Nephron (organoid): ENCODE measurements at regions not wholly inside any gene's neighbourhood (a gene's known extent, or its start where the extent isn't known, plus 50 kb on each side); places are given as distances from the start of the nearest gene placed in this dataset.

Experiments used
- H3K27ac Mint-ChIP-seq, 3 experiments: 2 replicates each; pipeline ENCODE4 v1.8.0; 2020; ENCODE audit warnings: mixed read lengths in 3 of 3, mild to moderate bottlenecking in 2 of 3, moderate library complexity in 1 of 3
- H3K27me3 Mint-ChIP-seq: 2 replicates; pipeline ENCODE4 v1.8.0; 2021; ENCODE audit warnings: low read depth, mild to moderate bottlenecking, moderate library complexity, mixed read lengths
- H3K36me3 Mint-ChIP-seq: 2 replicates; pipeline ENCODE4 v1.8.0; 2020; ENCODE audit warnings: low read depth, mixed read lengths
- H3K4me1 Mint-ChIP-seq: 2 replicates; pipeline ENCODE4 v1.8.0; 2020; ENCODE audit warnings: mixed read lengths
- H3K4me3 Mint-ChIP-seq, 3 experiments: 2 replicates each; pipeline ENCODE4 v1.8.0; 2020; ENCODE audit warnings: mild to moderate bottlenecking in 3 of 3, mixed read lengths in 3 of 3, moderate library complexity in 2 of 3
- H3K9me3 Mint-ChIP-seq: 2 replicates; pipeline ENCODE4 v1.8.0; 2020; ENCODE audit warnings: mixed read lengths
- CTCF ChIP-seq, 3 experiments: fragments of 200-600 bp; sonication (generic); IDR thresholded peaks; one replicate each; pipeline ENCODE4 v1.5.0; 2021; ENCODE audit warnings: antibody characterized with exemption in 3 of 3; ENCODE audit not compliant: unreplicated experiment in 3 of 3

GRCh38 chr15:69891070-69891536 is 206.6 kb downstream of the TLE3 start:
- Mint-ChIP-seq H3K4me1 (peaks cover 32% of the 10 kb centered on the region), H3K27me3 (peaks cover 46% of the 10 kb centered on the region), H3K4me3 (no peak overlapping the region), H3K27ac (no peak overlapping the region), H3K36me3 (peaks cover 7% of the 10 kb centered on the region), H3K9me3 (peaks cover 6% of the 10 kb centered on the region)
- TF ChIP-seq CTCF (IDR thresholded peaks at IDR 0.05; ENCODE audit: unreplicated experiment in 3 of 3) = no peak

- no peak for TF ChIP-seq CTCF (IDR thresholded peaks at IDR 0.05; ENCODE audit: unreplicated experiment in 3 of 3)
- Mint-ChIP-seq H3K27me3 (peaks cover 45% of the 10 kb centered on the region), H3K9me3 (peaks cover 6% of the 10 kb centered on the region), H3K36me3 (peaks cover 7% of the 10 kb centered on the region), H3K4me1 (peaks cover 34% of the 10 kb centered on the region), H3K4me3 (no peak overlapping the region), H3K27ac (no peak overlapping the region)
These were observed 206.1 kb downstream of the TLE3 start for GRCh38 chr15:69891606-69892005.

GRCh38 chr15:69892351-69892750 is 205.4 kb downstream of the TLE3 start:
- Mint-ChIP-seq H3K9me3 (peaks cover 6% of the 10 kb centered on the region), H3K4me1 (peaks cover 33% of the 10 kb centered on the region)

GRCh38 chr15:69893086-69893485 is 204.6 kb downstream of the TLE3 start:
- no peak overlapping the region for H3K27ac Mint-ChIP-seq
- H3K4me3 Mint-ChIP-seq = no peak overlapping the region
- peaks cover 4% of the 10 kb centered on the region for H3K36me3 Mint-ChIP-seq
- peaks cover 4% of the 10 kb centered on the region for H3K9me3 Mint-ChIP-seq
- TF ChIP-seq CTCF (IDR thresholded peaks at IDR 0.05; ENCODE audit: unreplicated experiment in 3 of 3) = no peak
- peaks cover 44% of the 10 kb centered on the region for H3K27me3 Mint-ChIP-seq
- peaks cover 40% of the 10 kb centered on the region for H3K4me1 Mint-ChIP-seq

More at GRCh38 chr15:69892351-69892750, 205.4 kb downstream of the TLE3 start:
- Mint-ChIP-seq H3K27ac (no peak overlapping the region), H3K27me3 (peaks cover 44% of the 10 kb centered on the region), H3K36me3 (peaks cover 7% of the 10 kb centered on the region), H3K4me3 (no peak overlapping the region)
- no peak for TF ChIP-seq CTCF (IDR thresholded peaks at IDR 0.05; ENCODE audit: unreplicated experiment in 3 of 3)

- Mint-ChIP-seq H3K4me1 (peaks cover 40% of the 10 kb centered on the region), H3K27ac (no peak overlapping the region), H3K27me3 (peaks cover 41% of the 10 kb centered on the region), H3K36me3 (peaks cover 4% of the 10 kb centered on the region), H3K9me3 (peaks cover 4% of the 10 kb centered on the region), H3K4me3 (no peak overlapping the region)
- no peak for TF ChIP-seq CTCF (IDR thresholded peaks at IDR 0.05; ENCODE audit: unreplicated experiment in 3 of 3)
These were observed 203.9 kb downstream of the TLE3 start for GRCh38 chr15:69893863-69894262.

- Mint-ChIP-seq H3K27ac (no peak overlapping the region), H3K4me3 (no peak overlapping the region), H3K27me3 (peaks cover 34% of the 10 kb centered on the region), H3K9me3 (peaks cover 4% of the 10 kb centered on the region), H3K4me1 (peaks cover 40% of the 10 kb centered on the region), H3K36me3 (peaks cover 4% of the 10 kb centered on the region)
- no peak for TF ChIP-seq CTCF (IDR thresholded peaks at IDR 0.05; ENCODE audit: unreplicated experiment in 3 of 3)
These were observed 202.5 kb downstream of the TLE3 start for GRCh38 chr15:69895202-69895601.
